Prostate gland (tissue), 2 donors: ENCODE measurements at regions not wholly inside any gene's neighbourhood (a gene's known extent, or its start where the extent isn't known, plus 50 kb on each side); places are given as distances from the start of the nearest gene placed in this dataset.

Source experiments
- DNase-seq: peaks from one replicate; pipeline ENCODE4 v3.0.0-alpha.2; 2019; ENCODE audit warnings: low spot score
- H3K27ac ChIP-seq, 2 donors: fragments of 200-600 bp; sonication (generic); 2 replicates each; pipeline ENCODE4 v1.5.1; 2017 to 2019
- H3K27me3 ChIP-seq: fragments of 200-600 bp; sonication (generic); replicated peaks from 2 replicates; pipeline ENCODE4 v1.5.1; 2019; ENCODE audit not compliant: insufficient read depth
- H3K36me3 ChIP-seq, 2 donors: fragments of 200-600 bp; sonication (generic); 1 replicate in 1 of 2; 2 replicates in 1 of 2; pipeline versions ENCODE4 v1.5.1 to v1.8.1; 2017 to 2019
- H3K4me1 ChIP-seq: fragments of 200-600 bp; sonication (generic); replicated peaks from 2 replicates; pipeline ENCODE4 v1.5.1; 2019
- H3K4me3 ChIP-seq, 2 donors: fragments of 200-600 bp; sonication (generic); 2 replicates each; pipeline ENCODE4 v1.5.1; 2017 to 2019
- H3K9me3 ChIP-seq: fragments of 200-600 bp; sonication (generic); 2 replicates; pipeline ENCODE4 v1.5.1; 2017
- CTCF ChIP-seq, 4 experiments: fragments of 200-600 bp in 2 of 4; fragments of 450-650 bp in 2 of 4; sonication (generic) in 2 of 4; IDR thresholded peaks; 1 replicate in 3 of 4; 2 replicates in 1 of 4; pipeline ENCODE4 v1.5.1; 2016 to 2019; ENCODE audit warnings: antibody characterized with exemption in 4 of 4, mild to moderate bottlenecking in 2 of 4, moderate library complexity in 2 of 4
- POLR2A ChIP-seq: fragments of 450-650 bp; IDR thresholded peaks from one replicate; pipeline ENCODE4 v1.6.1; 2016; ENCODE audit warnings: antibody characterized with exemption, mild to moderate bottlenecking
- POLR2AphosphoS5 ChIP-seq: sonication (generic); formaldehyde crosslinking; IDR thresholded peaks from one replicate; pipeline ENCODE4 v1.6.1; 2017; ENCODE audit warnings: antibody characterized with exemption
- WGBS: methylation state at CpG from one replicate; pipeline ENCODE4 v1.1.5; 2018; 5-methylcytosine and 5-hydroxymethylcytosine counted together
- intact Hi-C: fragments of 100-400 bp; cut with DNase I; formaldehyde crosslinking; loops from one replicate; pipeline ENCODE4 v1.14.2; 2022

- H3K36me3 ChIP-seq, result no peaks in the 10 kb centered on the region
- H3K4me1 ChIP-seq, result no peaks in the 10 kb centered on the region
- WGBS, result 69% methylated on average over 10 of the region's 10 CpGs
- no peak overlapping the region for H3K4me3 ChIP-seq
- no peaks in the 10 kb centered on the region for H3K27me3 ChIP-seq
- no peak for DNase-seq
- TF ChIP-seq POLR2AphosphoS5 (no peak), CTCF (IDR thresholded peaks at IDR 0.05) (no peak), POLR2A (no peak)
- H3K27ac ChIP-seq, result no peak overlapping the region
- no peaks in the 10 kb centered on the region for H3K9me3 ChIP-seq
- intact Hi-C loops, result no loop called here
Observed at GRCh38 chr20:22499515-22500166, 84.7 kb downstream of the FOXA2 start.

DNA sequence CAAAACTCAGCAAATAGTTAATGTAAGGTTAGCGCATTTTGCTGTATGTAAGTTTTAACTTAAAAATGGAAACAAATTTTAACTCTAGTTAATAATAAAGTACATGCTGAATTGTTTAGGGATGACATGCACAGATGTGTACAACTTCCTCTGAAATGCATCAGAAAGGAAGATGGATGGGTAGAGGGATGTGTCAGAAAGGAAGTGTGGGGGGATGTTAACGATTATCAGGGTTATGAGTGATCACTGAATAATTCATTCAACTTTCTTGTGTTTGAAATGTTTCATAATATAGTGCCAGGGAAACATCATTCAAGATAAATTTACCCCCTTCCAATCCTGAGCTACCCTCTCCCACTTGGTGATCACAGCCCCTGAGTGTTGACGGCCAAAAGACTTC lies 87.6 kb downstream of the FOXA2 start:
- Histone ChIP-seq H3K9me3 (no peaks in the 10 kb centered on the region), H3K4me1 (no peaks in the 10 kb centered on the region), H3K27ac (no peak overlapping the region), H3K27me3 (no peaks in the 10 kb centered on the region), H3K36me3 (no peaks in the 10 kb centered on the region), H3K4me3 (no peak overlapping the region)
- no peak for DNase-seq
- 96% methylated on average over 3 of the region's 3 CpGs for WGBS
- TF ChIP-seq POLR2AphosphoS5 (no peak), POLR2A (no peak), CTCF (IDR thresholded peaks at IDR 0.05) (no peak)
- intact Hi-C loops, result no loop called here

DNA sequence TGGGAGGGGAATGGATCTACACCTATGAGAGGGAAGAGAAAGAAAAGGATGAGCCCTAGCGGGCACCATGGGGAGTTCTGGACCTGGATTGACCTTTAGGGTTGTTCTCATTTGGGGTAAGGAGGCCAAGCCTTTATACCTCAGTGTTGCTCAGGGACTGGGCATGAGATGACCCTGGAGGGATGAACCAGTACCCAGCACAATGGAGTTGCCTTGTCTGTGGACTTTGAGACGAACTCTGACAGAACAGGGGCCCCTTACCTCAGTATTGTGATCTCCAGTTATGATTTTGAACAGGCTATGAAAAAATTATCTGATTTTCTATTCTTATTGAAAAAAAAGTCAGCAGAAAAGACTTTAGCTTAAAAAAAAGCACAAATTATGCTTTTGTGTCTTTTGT lies 88.6 kb downstream of the FOXA2 start:
- Histone ChIP-seq H3K27me3 (no peaks in the 10 kb centered on the region), H3K9me3 (no peaks in the 10 kb centered on the region), H3K4me3 (no peak overlapping the region), H3K4me1 (no peaks in the 10 kb centered on the region), H3K36me3 (no peaks in the 10 kb centered on the region), H3K27ac (no peak overlapping the region)
- 84% methylated on average over 2 of the region's 2 CpGs for WGBS
- no peak for TF ChIP-seq POLR2AphosphoS5
- DNase-seq, result no peak
- intact Hi-C loops, result no loop called here

- H3K4me1 ChIP-seq, result no peaks in the 10 kb centered on the region
- H3K27ac ChIP-seq, result no peak overlapping the region
- no peak for DNase-seq
Observed at GRCh38 chr20:22495172-22495571, 89.2 kb downstream of the FOXA2 start.

GRCh38 chr20:22492497-22492896 lies 91.9 kb downstream of the FOXA2 start:
- no peak overlapping the region for H3K27ac ChIP-seq
- H3K27me3 ChIP-seq, result no peaks in the 10 kb centered on the region

More at GRCh38 chr20:22495172-22495571, 89.2 kb downstream of the FOXA2 start:
- Histone ChIP-seq H3K27me3 (no peaks in the 10 kb centered on the region), H3K36me3 (no peaks in the 10 kb centered on the region), H3K4me3 (no peak overlapping the region), H3K9me3 (no peaks in the 10 kb centered on the region)
- WGBS, result 78% methylated on average over 2 of the region's 2 CpGs
- TF ChIP-seq POLR2AphosphoS5, result no peak
- intact Hi-C loops, result no loop called here

More at GRCh38 chr20:22492497-22492896, 91.9 kb downstream of the FOXA2 start:
- no peak for TF ChIP-seq POLR2A
- no peak for TF ChIP-seq POLR2AphosphoS5
- no peak for TF ChIP-seq CTCF (IDR thresholded peaks at IDR 0.05)
- WGBS, result 86% methylated on average over 2 of the region's 2 CpGs
- H3K4me1 ChIP-seq, result no peaks in the 10 kb centered on the region
- no peak for DNase-seq
- intact Hi-C loops, result no loop called here
- no peaks in the 10 kb centered on the region for H3K9me3 ChIP-seq
- H3K36me3 ChIP-seq, result no peaks in the 10 kb centered on the region
- no peak overlapping the region for H3K4me3 ChIP-seq
